ENCODE measurements at regions not wholly inside any gene's neighbourhood (a gene's known extent, or its start where the extent isn't known, plus 50 kb on each side); places are given as distances from the start of the nearest gene placed in this dataset.

DNA sequence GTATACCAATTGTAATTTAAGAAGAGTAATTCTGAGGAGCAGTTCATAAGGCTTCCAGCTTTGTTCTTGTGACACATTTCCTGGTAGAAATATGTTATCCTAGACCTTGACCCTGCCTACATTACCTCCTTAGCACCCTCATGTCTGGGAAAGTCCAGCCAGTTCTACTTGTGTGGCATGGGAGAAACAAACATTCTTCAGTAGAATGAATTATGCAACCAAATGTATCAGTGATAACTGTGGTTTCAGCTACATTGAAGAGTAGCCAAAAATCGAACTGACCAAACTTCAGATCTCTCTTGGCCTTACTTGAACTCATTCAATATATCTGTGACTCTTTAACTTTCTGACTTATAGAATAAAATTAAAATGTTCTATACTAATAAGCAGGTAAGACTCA is 308.1 kb upstream of the LYPLAL1 start:
- TF ChIP-seq, protein P1, sequence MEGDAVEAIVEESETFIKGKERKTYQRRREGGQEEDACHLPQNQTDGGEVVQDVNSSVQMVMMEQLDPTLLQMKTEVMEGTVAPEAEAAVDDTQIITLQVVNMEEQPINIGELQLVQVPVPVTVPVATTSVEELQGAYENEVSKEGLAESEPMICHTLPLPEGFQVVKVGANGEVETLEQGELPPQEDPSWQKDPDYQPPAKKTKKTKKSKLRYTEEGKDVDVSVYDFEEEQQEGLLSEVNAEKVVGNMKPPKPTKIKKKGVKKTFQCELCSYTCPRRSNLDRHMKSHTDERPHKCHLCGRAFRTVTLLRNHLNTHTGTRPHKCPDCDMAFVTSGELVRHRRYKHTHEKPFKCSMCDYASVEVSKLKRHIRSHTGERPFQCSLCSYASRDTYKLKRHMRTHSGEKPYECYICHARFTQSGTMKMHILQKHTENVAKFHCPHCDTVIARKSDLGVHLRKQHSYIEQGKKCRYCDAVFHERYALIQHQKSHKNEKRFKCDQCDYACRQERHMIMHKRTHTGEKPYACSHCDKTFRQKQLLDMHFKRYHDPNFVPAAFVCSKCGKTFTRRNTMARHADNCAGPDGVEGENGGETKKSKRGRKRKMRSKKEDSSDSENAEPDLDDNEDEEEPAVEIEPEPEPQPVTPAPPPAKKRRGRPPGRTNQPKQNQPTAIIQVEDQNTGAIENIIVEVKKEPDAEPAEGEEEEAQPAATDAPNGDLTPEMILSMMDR (IDR thresholded peaks at IDR 0.05) = no peak
- TF ChIP-seq, protein P2, sequence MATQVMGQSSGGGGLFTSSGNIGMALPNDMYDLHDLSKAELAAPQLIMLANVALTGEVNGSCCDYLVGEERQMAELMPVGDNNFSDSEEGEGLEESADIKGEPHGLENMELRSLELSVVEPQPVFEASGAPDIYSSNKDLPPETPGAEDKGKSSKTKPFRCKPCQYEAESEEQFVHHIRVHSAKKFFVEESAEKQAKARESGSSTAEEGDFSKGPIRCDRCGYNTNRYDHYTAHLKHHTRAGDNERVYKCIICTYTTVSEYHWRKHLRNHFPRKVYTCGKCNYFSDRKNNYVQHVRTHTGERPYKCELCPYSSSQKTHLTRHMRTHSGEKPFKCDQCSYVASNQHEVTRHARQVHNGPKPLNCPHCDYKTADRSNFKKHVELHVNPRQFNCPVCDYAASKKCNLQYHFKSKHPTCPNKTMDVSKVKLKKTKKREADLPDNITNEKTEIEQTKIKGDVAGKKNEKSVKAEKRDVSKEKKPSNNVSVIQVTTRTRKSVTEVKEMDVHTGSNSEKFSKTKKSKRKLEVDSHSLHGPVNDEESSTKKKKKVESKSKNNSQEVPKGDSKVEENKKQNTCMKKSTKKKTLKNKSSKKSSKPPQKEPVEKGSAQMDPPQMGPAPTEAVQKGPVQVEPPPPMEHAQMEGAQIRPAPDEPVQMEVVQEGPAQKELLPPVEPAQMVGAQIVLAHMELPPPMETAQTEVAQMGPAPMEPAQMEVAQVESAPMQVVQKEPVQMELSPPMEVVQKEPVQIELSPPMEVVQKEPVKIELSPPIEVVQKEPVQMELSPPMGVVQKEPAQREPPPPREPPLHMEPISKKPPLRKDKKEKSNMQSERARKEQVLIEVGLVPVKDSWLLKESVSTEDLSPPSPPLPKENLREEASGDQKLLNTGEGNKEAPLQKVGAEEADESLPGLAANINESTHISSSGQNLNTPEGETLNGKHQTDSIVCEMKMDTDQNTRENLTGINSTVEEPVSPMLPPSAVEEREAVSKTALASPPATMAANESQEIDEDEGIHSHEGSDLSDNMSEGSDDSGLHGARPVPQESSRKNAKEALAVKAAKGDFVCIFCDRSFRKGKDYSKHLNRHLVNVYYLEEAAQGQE (IDR thresholded peaks at IDR 0.05) = no peak
- TF ChIP-seq RAD21 (conservative IDR thresholded peaks at IDR 0.05 in 1 of 2, IDR thresholded peaks at IDR 0.05 in 1 of 2) = peak in 1 of 2 experiments; percentile 62; a peak in 4 of 5 replicates
- TF ChIP-seq KDM1A (IDR thresholded peaks at IDR 0.05; ENCODE audit: low read depth) = no peak
- peak; percentile 60 for TF ChIP-seq SMC3 (IDR thresholded peaks at IDR 0.05)
- TF ChIP-seq, protein P3, sequence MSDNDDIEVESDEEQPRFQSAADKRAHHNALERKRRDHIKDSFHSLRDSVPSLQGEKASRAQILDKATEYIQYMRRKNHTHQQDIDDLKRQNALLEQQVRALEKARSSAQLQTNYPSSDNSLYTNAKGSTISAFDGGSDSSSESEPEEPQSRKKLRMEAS (IDR thresholded peaks at IDR 0.05) = no peak
- TF ChIP-seq POLR2A (IDR thresholded peaks at IDR 0.05; ENCODE audit: low read length) = no peak
- no peak for TF ChIP-seq CHD2 (IDR thresholded peaks at IDR 0.05; ENCODE audit: low read length, partially characterized antibody)
- TF ChIP-seq RARB (CRISPR knock-in tag; IDR thresholded peaks at IDR 0.05) = no peak
- TF ChIP-seq MYC (IDR thresholded peaks at IDR 0.05; ENCODE audit: borderline replicate concordance, low read length) = no peak
- TF ChIP-seq CBX8 (IDR thresholded peaks at IDR 0.05) = no peak
- TF ChIP-seq POLR2AphosphoS2 (conservative IDR thresholded peaks at IDR 0.05; ENCODE audit: low read length) = no peak
- TF ChIP-seq MAZ (IDR thresholded peaks at IDR 0.05; ENCODE audit: borderline replicate concordance, low read depth, low read length) = no peak
- TF ChIP-seq PHF8 (IDR thresholded peaks at IDR 0.05; ENCODE audit: borderline replicate concordance, low read depth) = no peak
